ENCODE measurements at regions not wholly inside any gene's neighbourhood (a gene's known extent, or its start where the extent isn't known, plus 50 kb on each side); places are given as distances from the start of the nearest gene placed in this dataset.

DNA sequence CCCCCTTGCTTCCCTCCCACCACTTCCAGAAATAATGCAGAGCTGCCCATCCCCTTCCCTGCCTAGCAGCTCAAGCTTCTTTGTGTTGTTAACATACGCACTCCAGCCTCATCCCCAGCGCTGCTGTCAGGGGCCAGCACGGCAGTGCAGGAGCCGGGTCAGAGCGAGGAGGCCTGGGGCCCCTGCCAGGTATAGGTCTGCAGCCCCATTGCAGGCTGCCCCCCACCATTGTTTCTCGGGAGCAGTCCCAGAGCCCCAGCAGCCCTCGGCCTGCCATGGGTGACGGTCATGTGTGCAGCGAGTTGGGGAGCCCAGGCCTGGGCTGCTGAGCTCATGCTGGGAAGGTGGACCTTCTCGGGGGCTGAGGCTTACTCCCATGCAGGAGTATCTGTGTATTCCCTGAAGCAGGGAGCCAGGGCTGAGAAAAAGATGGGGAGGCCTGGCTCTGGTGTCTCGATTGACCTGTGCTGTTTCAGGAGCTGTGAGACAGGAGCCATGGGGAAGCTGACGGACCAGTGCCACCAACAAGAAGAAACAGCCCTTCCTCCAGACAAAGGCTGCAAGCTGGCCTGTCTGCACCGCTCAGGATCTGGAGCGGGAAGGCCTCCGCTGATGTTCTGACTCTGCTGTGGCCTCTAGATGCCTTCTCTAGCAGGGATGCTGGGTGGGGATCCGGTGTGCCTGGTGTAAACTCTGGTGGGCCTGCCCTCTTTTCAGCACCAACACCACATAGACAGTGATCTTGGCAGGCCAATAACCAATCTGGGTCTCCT, 220.5 kb upstream of the B3GAT1 start:
- no peaks in the 10 kb centered on the region for H3K36me3 Mint-ChIP-seq (ENCODE audit: low read depth)

DNA sequence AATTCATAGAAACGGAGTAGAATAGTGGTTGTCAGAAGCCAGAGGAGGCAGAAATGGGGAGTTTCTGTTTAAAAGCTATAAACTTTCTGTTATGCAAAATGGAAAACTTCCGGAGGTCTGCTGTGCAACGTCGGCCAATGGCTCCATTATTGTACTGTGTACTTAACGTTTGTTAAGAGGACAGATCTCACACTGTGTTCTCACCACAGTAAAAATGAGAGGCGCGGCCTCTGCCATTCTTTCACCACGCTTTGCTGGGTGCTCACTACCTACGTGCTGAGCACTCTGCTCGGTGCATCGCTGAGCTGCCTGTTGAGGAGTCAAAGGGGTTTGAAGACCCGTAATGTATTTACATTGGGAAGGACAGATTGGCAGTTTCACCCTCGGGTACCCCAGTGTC, 218.8 kb upstream of the B3GAT1 start:
- DNase-seq (no peak), ATAC-seq (ENCODE audit: low read depth) (no peak)
- ChIA-PET POLR2A (no interaction called here), CTCF (no interaction called here)
- intact Hi-C loops (cut with micrococcal nuclease), result no loop called here
- Mint-ChIP-seq H3K4me3 (no peak overlapping the region), H3K4me1 (no peaks in the 10 kb centered on the region), H3K9me3 (no peaks in the 10 kb centered on the region), H3K27ac (no peak overlapping the region), H3K27me3 (peaks cover 3% of the 10 kb centered on the region), H3K36me3 (ENCODE audit: low read depth) (no peaks in the 10 kb centered on the region)
- TF ChIP-seq, protein P1, sequence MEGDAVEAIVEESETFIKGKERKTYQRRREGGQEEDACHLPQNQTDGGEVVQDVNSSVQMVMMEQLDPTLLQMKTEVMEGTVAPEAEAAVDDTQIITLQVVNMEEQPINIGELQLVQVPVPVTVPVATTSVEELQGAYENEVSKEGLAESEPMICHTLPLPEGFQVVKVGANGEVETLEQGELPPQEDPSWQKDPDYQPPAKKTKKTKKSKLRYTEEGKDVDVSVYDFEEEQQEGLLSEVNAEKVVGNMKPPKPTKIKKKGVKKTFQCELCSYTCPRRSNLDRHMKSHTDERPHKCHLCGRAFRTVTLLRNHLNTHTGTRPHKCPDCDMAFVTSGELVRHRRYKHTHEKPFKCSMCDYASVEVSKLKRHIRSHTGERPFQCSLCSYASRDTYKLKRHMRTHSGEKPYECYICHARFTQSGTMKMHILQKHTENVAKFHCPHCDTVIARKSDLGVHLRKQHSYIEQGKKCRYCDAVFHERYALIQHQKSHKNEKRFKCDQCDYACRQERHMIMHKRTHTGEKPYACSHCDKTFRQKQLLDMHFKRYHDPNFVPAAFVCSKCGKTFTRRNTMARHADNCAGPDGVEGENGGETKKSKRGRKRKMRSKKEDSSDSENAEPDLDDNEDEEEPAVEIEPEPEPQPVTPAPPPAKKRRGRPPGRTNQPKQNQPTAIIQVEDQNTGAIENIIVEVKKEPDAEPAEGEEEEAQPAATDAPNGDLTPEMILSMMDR (IDR thresholded peaks at IDR 0.05), result no peak

More for the DNA sequence above, 220.5 kb upstream of the B3GAT1 start:
- ChIA-PET CTCF (no interaction called here), POLR2A (no interaction called here)
- Mint-ChIP-seq H3K4me3 (no peak overlapping the region), H3K27ac (no peak overlapping the region), H3K9me3 (no peaks in the 10 kb centered on the region), H3K4me1 (no peaks in the 10 kb centered on the region), H3K27me3 (peaks cover 2% of the 10 kb centered on the region)
- DNase-seq (no peak), ATAC-seq (ENCODE audit: low read depth) (no peak)
- TF ChIP-seq, protein P1 (IDR thresholded peaks at IDR 0.05), result no peak
- intact Hi-C loops (cut with micrococcal nuclease), result no loop called here

DNA sequence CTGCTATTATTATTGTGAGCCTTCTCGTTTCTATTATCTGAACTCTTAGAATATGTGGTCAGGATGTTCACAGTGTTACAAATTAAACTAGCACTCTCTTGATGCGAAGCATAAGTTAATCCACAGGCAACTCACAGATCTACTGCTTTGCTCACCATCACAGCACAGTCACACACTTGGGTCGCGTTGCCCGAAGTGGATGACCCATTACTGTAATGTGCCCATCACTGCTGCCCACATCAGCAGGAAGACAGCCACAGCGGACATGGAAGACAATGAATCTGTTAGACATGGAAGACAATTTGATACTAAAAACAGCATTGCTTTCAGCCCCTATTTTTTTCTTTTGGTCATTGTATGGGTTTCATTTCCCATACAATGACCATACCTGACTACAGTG, 216.4 kb upstream of the B3GAT1 start:
- Mint-ChIP-seq H3K4me1 (no peaks in the 10 kb centered on the region), H3K9me3 (no peaks in the 10 kb centered on the region), H3K36me3 (ENCODE audit: low read depth) (no peaks in the 10 kb centered on the region), H3K27me3 (peaks cover 3% of the 10 kb centered on the region), H3K27ac (no peak overlapping the region), H3K4me3 (no peak overlapping the region)
- intact Hi-C loops (cut with micrococcal nuclease), result no loop called here
- TF ChIP-seq, protein P1 (IDR thresholded peaks at IDR 0.05), result no peak
- POLR2A ChIA-PET, result no interaction called here
- DNase-seq (no peak), ATAC-seq (ENCODE audit: low read depth) (no peak)
- CTCF ChIA-PET, result no interaction called here

DNA sequence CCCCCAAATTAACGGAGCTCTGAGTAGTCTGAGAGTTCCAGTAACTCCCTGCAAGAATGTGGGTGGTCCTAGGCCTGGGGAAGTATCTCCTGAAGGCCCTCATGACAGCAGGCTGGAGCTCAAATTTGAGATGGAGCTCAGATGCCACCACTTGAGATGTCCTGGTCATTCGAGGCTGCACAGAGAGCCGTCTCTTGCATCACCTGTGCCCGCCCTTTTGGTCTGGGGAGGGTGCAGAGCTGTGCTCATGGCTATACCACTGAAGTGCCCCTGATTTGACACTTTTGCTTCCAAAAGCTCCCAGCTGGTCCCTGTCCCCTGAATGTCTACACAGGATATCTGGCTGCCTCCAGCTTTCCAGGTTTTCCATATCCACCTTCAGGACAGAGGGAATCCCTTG, 214.0 kb upstream of the B3GAT1 start:
- DNase-seq (no peak), ATAC-seq (ENCODE audit: low read depth) (no peak)
- Mint-ChIP-seq H3K36me3 (ENCODE audit: low read depth) (no peaks in the 10 kb centered on the region), H3K4me1 (no peaks in the 10 kb centered on the region), H3K27me3 (peaks cover 8% of the 10 kb centered on the region), H3K9me3 (no peaks in the 10 kb centered on the region), H3K27ac (no peak overlapping the region), H3K4me3 (no peak overlapping the region)
- intact Hi-C loops (cut with micrococcal nuclease), result no loop called here
- POLR2A ChIA-PET, result no interaction called here
- TF ChIP-seq, protein P1 (IDR thresholded peaks at IDR 0.05), result no peak
- CTCF ChIA-PET, result no interaction called here

DNA sequence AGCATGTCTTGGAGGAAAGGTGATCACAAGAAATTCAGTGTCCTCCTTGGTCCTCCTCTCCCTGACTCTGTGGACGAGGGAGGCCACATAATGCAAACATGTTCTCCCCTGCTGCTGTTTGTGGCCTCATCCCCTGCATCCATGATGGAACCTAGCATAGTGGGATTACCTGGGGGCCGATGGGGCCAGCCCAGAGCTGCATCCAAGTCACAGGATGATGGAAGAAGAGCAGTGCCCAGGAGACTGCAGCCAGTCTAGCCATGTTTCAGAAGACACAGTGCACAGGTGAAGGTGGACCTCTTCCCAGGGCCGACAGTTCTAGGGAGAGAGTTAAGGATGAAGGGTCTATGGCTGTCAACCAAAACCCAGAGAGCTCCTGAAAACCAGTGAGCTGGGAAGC, 213.6 kb upstream of the B3GAT1 start:
- DNase-seq (no peak), ATAC-seq (ENCODE audit: low read depth) (no peak)
- ChIA-PET POLR2A (no interaction called here), CTCF (no interaction called here)
- intact Hi-C loops (cut with micrococcal nuclease), result no loop called here
- Mint-ChIP-seq H3K9me3 (no peaks in the 10 kb centered on the region), H3K4me3 (no peak overlapping the region), H3K4me1 (no peaks in the 10 kb centered on the region), H3K36me3 (ENCODE audit: low read depth) (no peaks in the 10 kb centered on the region), H3K27ac (no peak overlapping the region), H3K27me3 (peaks cover 8% of the 10 kb centered on the region)
- TF ChIP-seq, protein P1 (IDR thresholded peaks at IDR 0.05), result no peak
